Endodermal cell (in vitro differentiated cells): ENCODE measurements at regions not wholly inside any gene's neighbourhood (a gene's known extent, or its start where the extent isn't known, plus 50 kb on each side); places are given as distances from the start of the nearest gene placed in this dataset.

Source experiments
- DNase-seq: peaks from one replicate; pipeline ENCODE4 v3.0.0-alpha.2; 2017
- H3K27ac ChIP-seq: 2 replicates; pipeline ENCODE4 v1.5.1; 2013; ENCODE audit warnings: mild to moderate bottlenecking, low read depth, low read length, moderate library complexity
- H3K27me3 ChIP-seq: 2 replicates; pipeline ENCODE4 v1.6.1; 2013; ENCODE audit warnings: mild to moderate bottlenecking, low read length, moderate library complexity; ENCODE audit not compliant: insufficient read depth, control insufficient read depth, poor library complexity, severe bottlenecking
- H3K36me3 ChIP-seq: 2 replicates; pipeline ENCODE4 v1.7.0; 2013; ENCODE audit warnings: mild to moderate bottlenecking, low read length, moderate library complexity; ENCODE audit not compliant: control insufficient read depth, insufficient read depth
- H3K4me1 ChIP-seq: one replicate; pipeline ENCODE4 v1.7.0; 2013; ENCODE audit warnings: low read length; ENCODE audit not compliant: control insufficient read depth, insufficient read depth
- H3K4me3 ChIP-seq: 2 replicates; pipeline ENCODE4 v1.5.1; 2013; ENCODE audit warnings: mild to moderate bottlenecking, low read length, moderate library complexity
- H3K9ac ChIP-seq: 2 replicates; pipeline ENCODE4 v1.6.1; 2013; ENCODE audit warnings: mild to moderate bottlenecking, low read length, moderate library complexity; ENCODE audit not compliant: poor library complexity, severe bottlenecking; ENCODE audit errors: extremely low read depth
- H3K9me3 ChIP-seq: 2 replicates; pipeline ENCODE4 v1.6.1; 2013; ENCODE audit warnings: mild to moderate bottlenecking, low read length, moderate library complexity; ENCODE audit not compliant: control insufficient read depth
- H3K27ac Mint-ChIP-seq: 2 replicates; pipeline ENCODE4 v1.8.0; 2020; ENCODE audit warnings: mixed read lengths
- H3K27me3 Mint-ChIP-seq: 2 replicates; pipeline ENCODE4 v1.8.0; 2021; ENCODE audit warnings: mild to moderate bottlenecking, mixed read lengths; ENCODE audit not compliant: insufficient read depth
- H3K36me3 Mint-ChIP-seq: 2 replicates; pipeline ENCODE4 v1.8.0; 2020; ENCODE audit warnings: low read depth, mixed read lengths
- H3K4me1 Mint-ChIP-seq: 2 replicates; pipeline ENCODE4 v1.8.0; 2020; ENCODE audit warnings: mixed read lengths
- H3K4me3 Mint-ChIP-seq: 2 replicates; pipeline ENCODE4 v1.8.0; 2020; ENCODE audit warnings: mild to moderate bottlenecking, moderate library complexity, mixed read lengths
- H3K9me3 Mint-ChIP-seq: 2 replicates; pipeline ENCODE4 v1.8.0; 2020; ENCODE audit warnings: mild to moderate bottlenecking, mixed read lengths
- CTCF ChIP-seq: fragments of 200-600 bp; sonication (generic); conservative IDR thresholded peaks from 2 replicates; pipeline ENCODE4 v1.5.0; 2021; ENCODE audit warnings: antibody characterized with exemption, mild to moderate bottlenecking
- WGBS, 2 experiments: methylation state at CpG; one replicate each; pipeline versions ENCODE4 v1.1.5 to v1.1.7; 2013; ENCODE audit warnings: missing lambda C conversion rate in 2 of 2, mixed read lengths in 1 of 2; ENCODE audit not compliant: insufficient coverage in 1 of 2, insufficient read length in 1 of 2; 5-methylcytosine and 5-hydroxymethylcytosine counted together

DNA sequence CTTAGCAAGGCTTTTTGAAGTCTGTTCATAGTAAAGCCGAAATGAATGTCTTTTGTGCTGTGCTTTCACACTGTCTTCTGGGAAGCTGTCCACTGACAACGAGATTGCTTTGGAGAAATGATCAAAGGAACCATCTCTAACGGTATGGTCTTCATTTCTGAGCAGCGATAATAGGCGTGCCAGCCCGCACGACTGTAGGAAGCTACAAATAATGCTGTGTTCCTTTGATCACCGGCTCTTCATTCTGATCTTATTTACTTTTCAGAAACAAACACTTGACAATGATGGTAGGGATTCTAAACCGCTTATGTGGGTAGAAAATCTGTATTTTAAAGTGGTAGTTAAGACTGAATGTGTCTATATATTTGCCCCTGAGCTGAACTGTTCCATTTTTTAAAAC lies 306.6 kb upstream of the EXOC2 start:
- H3K36me3 Mint-ChIP-seq, result no peaks in the 10 kb centered on the region

GRCh38 chr6:998551-998950 lies 305.6 kb upstream of the EXOC2 start:
- Mint-ChIP-seq H3K4me3 (no peak overlapping the region), H3K27me3 (peaks cover 16% of the 10 kb centered on the region), H3K36me3 (no peaks in the 10 kb centered on the region), H3K4me1 (no peaks in the 10 kb centered on the region), H3K9me3 (no peaks in the 10 kb centered on the region), H3K27ac (no peak overlapping the region)
- DNase-seq, result no peak
- H3K9ac ChIP-seq, result no peak overlapping the region
- peaks cover 9% of the 10 kb centered on the region for H3K27me3 ChIP-seq
- no peak overlapping the region for H3K27ac ChIP-seq
- 93 to 97% methylated on average over 10 of the region's 10 CpGs for WGBS, 2 experiments
- H3K9me3 ChIP-seq, result no peaks in the 10 kb centered on the region
- TF ChIP-seq CTCF, result no peak
- no peak overlapping the region for H3K4me3 ChIP-seq
- H3K4me1 ChIP-seq, result no peaks in the 10 kb centered on the region
- H3K36me3 ChIP-seq, result no peaks in the 10 kb centered on the region

More for the DNA sequence above, 306.6 kb upstream of the EXOC2 start:
- H3K27me3 ChIP-seq, result peaks cover 9% of the 10 kb centered on the region
- H3K4me3 ChIP-seq, result no peak overlapping the region
- H3K4me1 Mint-ChIP-seq, result no peaks in the 10 kb centered on the region
- no peak overlapping the region for H3K27ac ChIP-seq
- no peak overlapping the region for H3K9ac ChIP-seq
- H3K36me3 ChIP-seq, result no peaks in the 10 kb centered on the region
- H3K4me1 ChIP-seq, result no peaks in the 10 kb centered on the region
- no peaks in the 10 kb centered on the region for H3K9me3 ChIP-seq
- no peak for DNase-seq
- peaks cover 16% of the 10 kb centered on the region for H3K27me3 Mint-ChIP-seq
- no peak overlapping the region for H3K27ac Mint-ChIP-seq
- H3K4me3 Mint-ChIP-seq, result no peak overlapping the region
- 90 to 94% methylated on average over 7 to 9 of the region's 9 CpGs for WGBS, 2 experiments
- H3K9me3 Mint-ChIP-seq, result no peaks in the 10 kb centered on the region
- TF ChIP-seq CTCF, result no peak

- no peak for DNase-seq
- H3K9me3 ChIP-seq, result no peaks in the 10 kb centered on the region
- H3K27ac ChIP-seq, result no peak overlapping the region
- H3K4me1 Mint-ChIP-seq, result no peaks in the 10 kb centered on the region
- no peak overlapping the region for H3K4me3 ChIP-seq
- H3K4me3 Mint-ChIP-seq, result no peak overlapping the region
- H3K27ac Mint-ChIP-seq, result no peak overlapping the region
- no peak overlapping the region for H3K9ac ChIP-seq
- TF ChIP-seq CTCF, result no peak
- 83 to 85% methylated on average over 1 to 9 of the region's 9 CpGs for WGBS, 2 experiments
- H3K9me3 Mint-ChIP-seq, result no peaks in the 10 kb centered on the region
- H3K27me3 ChIP-seq, result peaks cover 9% of the 10 kb centered on the region
- peaks cover 18% of the 10 kb centered on the region for H3K27me3 Mint-ChIP-seq
- no peaks in the 10 kb centered on the region for H3K36me3 Mint-ChIP-seq
- H3K36me3 ChIP-seq, result no peaks in the 10 kb centered on the region
- no peaks in the 10 kb centered on the region for H3K4me1 ChIP-seq
Measured at GRCh38 chr6:996271-996852, 303.4 kb upstream of the EXOC2 start.
